Stimulated activated effector memory CD8-positive, alpha-beta T cell treated with anti-CD3 and anti-CD28 coated beads, Interleukin-12 subunit alpha, Interleukin-12 subunit beta, amount 100 ng/mL, for 72 hours (primary cell): ENCODE measurements at regions not wholly inside any gene's neighbourhood (a gene's known extent, or its start where the extent isn't known, plus 50 kb on each side); places are given as distances from the start of the nearest gene placed in this dataset.

Source experiments
- ATAC-seq: fragments of 150-1000 bp; cut with Tn5 transposase; 2 replicates; pipeline ENCODE4 v1.10.0; 2021
- DNase-seq, 2 donors: peaks; one replicate each; pipeline ENCODE4 v3.0.0; 2021 to 2022; ENCODE audit warnings: low spot score in 2 of 2
- H3K27ac Mint-ChIP-seq: one replicate; pipeline ENCODE4 v1.8.0; 2022; ENCODE audit warnings: mild to moderate bottlenecking, mixed read lengths
- H3K36me3 Mint-ChIP-seq: one replicate; pipeline ENCODE4 v1.8.0; 2022; ENCODE audit warnings: mild to moderate bottlenecking, mixed read lengths
- H3K4me1 Mint-ChIP-seq: one replicate; pipeline ENCODE4 v1.8.0; 2022; ENCODE audit warnings: mixed read lengths
- H3K4me3 Mint-ChIP-seq: one replicate; pipeline ENCODE4 v1.8.0; 2022; ENCODE audit warnings: mild to moderate bottlenecking, mixed read lengths
- H3K9me3 Mint-ChIP-seq: one replicate; pipeline ENCODE4 v1.8.0; 2022; ENCODE audit warnings: mixed read lengths

- DNase-seq (no peak), ATAC-seq (peak; percentile 27)
- H3K27ac Mint-ChIP-seq, result no peak overlapping the region
- no peaks in the 10 kb centered on the region for H3K9me3 Mint-ChIP-seq
- no peak overlapping the region for H3K4me3 Mint-ChIP-seq
- peaks cover 53% of the 10 kb centered on the region for H3K4me1 Mint-ChIP-seq
- H3K36me3 Mint-ChIP-seq, result no peaks in the 10 kb centered on the region
Observed at GRCh38 chr20:17856024-17856564, 112.5 kb downstream of the SNX5 start.

GRCh38 chr20:17854307-17854903, 114.2 kb downstream of the SNX5 start:
- H3K27ac Mint-ChIP-seq, result no peak overlapping the region
- H3K4me1 Mint-ChIP-seq, result peaks cover 36% of the 10 kb centered on the region
- H3K9me3 Mint-ChIP-seq, result no peaks in the 10 kb centered on the region
- ATAC-seq (no peak), DNase-seq (no peak)
- no peaks in the 10 kb centered on the region for H3K36me3 Mint-ChIP-seq
- H3K4me3 Mint-ChIP-seq, result no peak overlapping the region

GRCh38 chr20:17852323-17852722, 116.3 kb downstream of the SNX5 start:
- DNase-seq (no peak), ATAC-seq (no peak)
- Mint-ChIP-seq H3K27ac (no peak overlapping the region), H3K9me3 (no peaks in the 10 kb centered on the region), H3K4me3 (no peak overlapping the region), H3K4me1 (peaks cover 37% of the 10 kb centered on the region), H3K36me3 (no peaks in the 10 kb centered on the region)

- H3K4me1 Mint-ChIP-seq, result peaks cover 29% of the 10 kb centered on the region
- H3K36me3 Mint-ChIP-seq, result no peaks in the 10 kb centered on the region
- ATAC-seq (no peak), DNase-seq (no peak)
- no peak overlapping the region for H3K4me3 Mint-ChIP-seq
- H3K9me3 Mint-ChIP-seq, result no peaks in the 10 kb centered on the region
- no peak overlapping the region for H3K27ac Mint-ChIP-seq
Observed at GRCh38 chr20:17850684-17851026, 117.9 kb downstream of the SNX5 start.

- Mint-ChIP-seq H3K9me3 (no peaks in the 10 kb centered on the region), H3K4me3 (no peak overlapping the region), H3K27ac (no peak overlapping the region), H3K4me1 (peaks cover 29% of the 10 kb centered on the region), H3K36me3 (no peaks in the 10 kb centered on the region)
- ATAC-seq (no peak), DNase-seq (no peak)
Observed at GRCh38 chr20:17849901-17850683, 118.5 kb downstream of the SNX5 start.

GRCh38 chr20:17849138-17849900, 119.3 kb downstream of the SNX5 start:
- Mint-ChIP-seq H3K4me1 (peaks cover 36% of the 10 kb centered on the region), H3K9me3 (no peaks in the 10 kb centered on the region), H3K27ac (no peak overlapping the region), H3K36me3 (no peaks in the 10 kb centered on the region), H3K4me3 (no peak overlapping the region)
- no peak for DNase-seq
- no peak for ATAC-seq

- H3K4me3 Mint-ChIP-seq, result no peak overlapping the region
- H3K4me1 Mint-ChIP-seq, result peaks cover 41% of the 10 kb centered on the region
- no peaks in the 10 kb centered on the region for H3K36me3 Mint-ChIP-seq
- H3K9me3 Mint-ChIP-seq, result no peaks in the 10 kb centered on the region
- H3K27ac Mint-ChIP-seq, result peak overlapping the region; percentile 36
- no peak for ATAC-seq
- DNase-seq, result no peak
Observed at GRCh38 chr20:17848249-17849048, 120.1 kb downstream of the SNX5 start.

- H3K27ac Mint-ChIP-seq, result no peak overlapping the region
- DNase-seq, result no peak
- H3K9me3 Mint-ChIP-seq, result no peaks in the 10 kb centered on the region
- H3K4me3 Mint-ChIP-seq, result no peak overlapping the region
- H3K4me1 Mint-ChIP-seq, result peaks cover 44% of the 10 kb centered on the region
- peak; percentile 31 for ATAC-seq
- H3K36me3 Mint-ChIP-seq, result no peaks in the 10 kb centered on the region
Observed at GRCh38 chr20:17845701-17846475, 122.7 kb downstream of the SNX5 start.

- H3K4me1 Mint-ChIP-seq, result peaks cover 44% of the 10 kb centered on the region
- H3K27ac Mint-ChIP-seq, result no peak overlapping the region
Observed at GRCh38 chr20:17844549-17845298, 123.9 kb downstream of the SNX5 start.

GRCh38 chr20:17844133-17844429, 124.5 kb downstream of the SNX5 start:
- DNase-seq (no peak), ATAC-seq (no peak)
- no peak overlapping the region for H3K27ac Mint-ChIP-seq
- H3K36me3 Mint-ChIP-seq, result no peaks in the 10 kb centered on the region
- H3K4me1 Mint-ChIP-seq, result peaks cover 44% of the 10 kb centered on the region
- no peaks in the 10 kb centered on the region for H3K9me3 Mint-ChIP-seq
- no peak overlapping the region for H3K4me3 Mint-ChIP-seq

More at GRCh38 chr20:17844549-17845298, 123.9 kb downstream of the SNX5 start:
- DNase-seq, result no peak
- no peaks in the 10 kb centered on the region for H3K36me3 Mint-ChIP-seq
- H3K4me3 Mint-ChIP-seq, result no peak overlapping the region
- no peak for ATAC-seq
- no peaks in the 10 kb centered on the region for H3K9me3 Mint-ChIP-seq

- no peak overlapping the region for H3K4me3 Mint-ChIP-seq
- no peak overlapping the region for H3K27ac Mint-ChIP-seq
- H3K9me3 Mint-ChIP-seq, result no peaks in the 10 kb centered on the region
- peak; percentile 96 for ATAC-seq
- DNase-seq, result peak in 1 of 2 donors; percentile 51
- peaks cover 38% of the 10 kb centered on the region for H3K4me1 Mint-ChIP-seq
- no peaks in the 10 kb centered on the region for H3K36me3 Mint-ChIP-seq
Observed at GRCh38 chr20:17843246-17844132, 125.1 kb downstream of the SNX5 start.

- DNase-seq, result no peak
- peak overlapping the region; percentile 33 for H3K27ac Mint-ChIP-seq
Observed at GRCh38 chr20:17841751-17842215, 126.8 kb downstream of the SNX5 start.

GRCh38 chr20:17840423-17840822, 128.2 kb downstream of the SNX5 start:
- no peaks in the 10 kb centered on the region for H3K36me3 Mint-ChIP-seq
- peaks cover 22% of the 10 kb centered on the region for H3K4me1 Mint-ChIP-seq
- no peak overlapping the region for H3K27ac Mint-ChIP-seq
- no peak for DNase-seq
- ATAC-seq, result no peak
- H3K9me3 Mint-ChIP-seq, result no peaks in the 10 kb centered on the region
- no peak overlapping the region for H3K4me3 Mint-ChIP-seq

More at GRCh38 chr20:17841751-17842215, 126.8 kb downstream of the SNX5 start:
- no peak for ATAC-seq
- peaks cover 31% of the 10 kb centered on the region for H3K4me1 Mint-ChIP-seq
- H3K36me3 Mint-ChIP-seq, result no peaks in the 10 kb centered on the region
- H3K9me3 Mint-ChIP-seq, result no peaks in the 10 kb centered on the region
- H3K4me3 Mint-ChIP-seq, result no peak overlapping the region
